ENCODE measurements at regions not wholly inside any gene's neighbourhood (a gene's known extent, or its start where the extent isn't known, plus 50 kb on each side); places are given as distances from the start of the nearest gene placed in this dataset.

- no peak for TF ChIP-seq CTCF (IDR thresholded peaks at IDR 0.05 in 8 of 11, conservative IDR thresholded peaks at IDR 0.05 in 3 of 11)
- TF ChIP-seq POLR2AphosphoS5 (IDR thresholded peaks at IDR 0.05): no peak
- TF ChIP-seq POLR2A (IDR thresholded peaks at IDR 0.05): no peak
- no peaks in the 10 kb centered on the region for H3K4me1 ChIP-seq
- intact Hi-C loops (cut with DNase I; ENCODE audit: low total_unique reads): no loop called here
- H3K9me3 ChIP-seq: no peaks in the 10 kb centered on the region
- no peaks in the 10 kb centered on the region for H3K36me3 ChIP-seq
- H3K27ac ChIP-seq: peak overlapping the region in 7 of 8 donors; percentile 5 to 54 (median 36)
- no peaks in the 10 kb centered on the region for H3K27me3 ChIP-seq (replicated peaks in 1 of 7)
- DNase-seq: no peak
- no peak overlapping the region for H3K4me3 ChIP-seq
- WGBS, 5 donors: 4 to 16% (median 10%) methylated on average over 4 of the region's 4 CpGs
Observed at GRCh38 chr10:111298031-111298430, 221.2 kb downstream of the ADRA2A start.

- H3K4me1 ChIP-seq: no peaks in the 10 kb centered on the region
- H3K4me3 ChIP-seq: no peak overlapping the region
- no peaks in the 10 kb centered on the region for H3K9me3 ChIP-seq
- intact Hi-C loops (cut with DNase I; ENCODE audit: low total_unique reads): no loop called here
- no peaks in the 10 kb centered on the region for H3K27me3 ChIP-seq (replicated peaks in 1 of 7)
- H3K27ac ChIP-seq: peak overlapping the region in 2 of 8 donors; percentile 17 to 54
- no peaks in the 10 kb centered on the region for H3K36me3 ChIP-seq
- no peak for TF ChIP-seq CTCF (IDR thresholded peaks at IDR 0.05 in 8 of 11, conservative IDR thresholded peaks at IDR 0.05 in 3 of 11)
- TF ChIP-seq POLR2AphosphoS5 (IDR thresholded peaks at IDR 0.05): no peak
- TF ChIP-seq POLR2A (IDR thresholded peaks at IDR 0.05): no peak
- 71 to 96% (median 84%) methylated on average over 2 of the region's 2 CpGs for WGBS, 5 donors
- no peak for DNase-seq
Observed at GRCh38 chr10:111299037-111299436, 222.2 kb downstream of the ADRA2A start.

- Histone ChIP-seq H3K27ac (no peak overlapping the region), H3K36me3 (no peaks in the 10 kb centered on the region), H3K4me3 (no peak overlapping the region), H3K27me3 (replicated peaks in 1 of 7) (no peaks in the 10 kb centered on the region), H3K9me3 (no peaks in the 10 kb centered on the region), H3K4me1 (no peaks in the 10 kb centered on the region)
- WGBS, 5 donors: 80 to 89% (median 82%) methylated on average over 4 of the region's 4 CpGs
- no peak for DNase-seq
- no peak for TF ChIP-seq CTCF (IDR thresholded peaks at IDR 0.05 in 8 of 11, conservative IDR thresholded peaks at IDR 0.05 in 3 of 11)
- intact Hi-C loops (cut with DNase I; ENCODE audit: low total_unique reads): no loop called here
Observed at GRCh38 chr10:111303887-111304286, 227.1 kb downstream of the ADRA2A start.

GRCh38 chr10:111316722-111317212 is 239.9 kb downstream of the ADRA2A start:
- intact Hi-C loops (cut with DNase I; ENCODE audit: low total_unique reads): no loop called here
- H3K9me3 ChIP-seq: no peaks in the 10 kb centered on the region
- 57 to 71% (median 58%) methylated on average over 4 of the region's 4 CpGs for WGBS, 5 donors
- peaks cover 0 to 5% (median 0%) of the 10 kb centered on the region in 7 donors for H3K27me3 ChIP-seq (replicated peaks in 1 of 7)
- TF ChIP-seq POLR2A (IDR thresholded peaks at IDR 0.05): no peak
- TF ChIP-seq CTCF (IDR thresholded peaks at IDR 0.05 in 8 of 11, conservative IDR thresholded peaks at IDR 0.05 in 3 of 11): no peak
- TF ChIP-seq POLR2AphosphoS5 (IDR thresholded peaks at IDR 0.05): no peak
- DNase-seq: no peak
- no peaks in the 10 kb centered on the region for H3K36me3 ChIP-seq
- H3K4me3 ChIP-seq: peak overlapping the region in 1 of 8 donors; percentile 23
- peak overlapping the region in 1 of 8 donors; percentile 10 for H3K27ac ChIP-seq
- no peaks in the 10 kb centered on the region for H3K4me1 ChIP-seq

Data from spleen (tissue), 11 donors.